Esophagus squamous epithelium (tissue), 5 donors: ENCODE measurements at regions not wholly inside any gene's neighbourhood (a gene's known extent, or its start where the extent isn't known, plus 50 kb on each side); places are given as distances from the start of the nearest gene placed in this dataset.

Source experiments
- DNase-seq: peaks from one replicate; lab custom pipeline; 2025; lab: John Stamatoyannopoulos, UW
- H3K27ac ChIP-seq, 4 donors: fragments of 200-600 bp; sonication (generic); one replicate each; pipeline ENCODE4 v1.5.1; 2016 to 2019; ENCODE audit warnings: mild to moderate bottlenecking in 1 of 4
- H3K27me3 ChIP-seq, 4 donors: fragments of 200-600 bp; sonication (generic); 1 replicate in 3 of 4; 2 replicates in 1 of 4; pipeline versions ENCODE4 v1.5.1 to v1.6.0; 2017 to 2021; ENCODE audit warnings: antibody characterized with exemption in 1 of 4
- H3K36me3 ChIP-seq, 3 donors: fragments of 200-600 bp; sonication (generic); one replicate each; pipeline ENCODE4 v1.5.1; 2016 to 2019
- H3K4me1 ChIP-seq, 3 donors: fragments of 200-600 bp; sonication (generic); one replicate each; pipeline ENCODE4 v1.5.1; 2017 to 2019
- H3K4me3 ChIP-seq, 4 donors: fragments of 200-600 bp; sonication (generic); 1 replicate in 3 of 4; 2 replicates in 1 of 4; pipeline ENCODE4 v1.5.1; 2016 to 2019; ENCODE audit warnings: mild to moderate bottlenecking in 2 of 4, moderate library complexity in 1 of 4
- H3K9me3 ChIP-seq, 3 donors: fragments of 200-600 bp; sonication (generic); one replicate each; pipeline ENCODE4 v1.5.1; 2016 to 2019
- POLR2A ChIP-seq, 4 donors: fragments of 450-650 bp; IDR thresholded peaks; one replicate each; pipeline ENCODE4 v1.6.1; 2017; ENCODE audit warnings: antibody characterized with exemption in 4 of 4, mild to moderate bottlenecking in 4 of 4, moderate library complexity in 3 of 4
- WGBS, 2 donors: methylation state at CpG; one replicate each; pipeline ENCODE4 v1.1.5; 2018; 5-methylcytosine and 5-hydroxymethylcytosine counted together
- intact Hi-C: fragments of 100-400 bp; cut with DNase I; formaldehyde crosslinking; loops from one replicate; pipeline ENCODE4 v1.15.0; 2022
- TF ChIP-seq, protein P1 (sequence below), 6 experiments: fragments of 450-650 bp in 4 of 6; fragments of 200-600 bp in 2 of 6; sonication (generic) in 2 of 6; IDR thresholded peaks; one replicate each; pipeline ENCODE4 v1.5.1; 2016 to 2019; ENCODE audit warnings: antibody characterized with exemption in 6 of 6, mild to moderate bottlenecking in 4 of 6, moderate library complexity in 4 of 6
- donor health status: DM: yes; HTN: yes; CAD: no.

DNA sequence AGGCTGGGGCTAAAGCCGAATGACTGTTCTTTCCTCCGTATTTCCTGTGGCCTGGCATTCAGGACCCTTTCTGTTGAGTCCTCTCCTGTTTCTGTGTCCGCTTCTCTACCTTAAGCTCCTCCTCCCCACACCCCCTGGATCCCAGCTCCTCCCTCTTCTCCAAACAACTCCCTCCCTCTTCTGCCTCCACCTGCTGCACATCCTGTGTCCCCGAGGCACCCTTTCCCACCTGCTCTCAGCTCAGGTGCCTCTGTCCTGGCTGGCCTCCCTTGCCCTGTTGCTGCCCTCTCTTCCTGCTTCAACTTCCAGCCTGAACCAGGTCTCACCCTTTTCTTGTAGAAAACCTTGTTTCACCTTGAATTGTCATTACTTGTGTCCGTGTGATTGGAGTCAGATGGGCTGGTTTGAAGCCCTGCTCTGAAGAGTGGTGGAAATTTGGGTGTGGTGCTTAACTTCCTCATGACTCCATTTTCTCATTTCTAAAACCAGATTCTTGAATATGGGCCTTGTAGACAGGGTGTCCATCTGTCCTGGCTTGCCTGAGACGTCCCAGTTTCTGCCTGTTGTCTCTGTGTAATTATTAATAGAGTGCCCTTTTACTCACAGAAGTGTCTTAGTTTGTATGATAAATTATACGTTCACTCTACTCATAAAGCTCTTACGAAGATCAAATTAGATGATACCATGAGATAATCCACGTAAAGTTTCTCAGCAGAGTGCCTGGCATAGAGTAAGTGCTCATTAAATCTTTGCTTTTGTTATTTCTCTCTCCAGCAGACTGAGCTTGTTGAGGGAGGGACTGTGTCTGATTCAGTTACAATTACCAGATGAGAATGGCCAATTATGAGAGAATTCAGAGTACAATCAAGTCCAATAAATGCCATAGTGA, 58.9 kb upstream of the TRABD2B start:
- DNase-seq = no peak
- H3K27me3 ChIP-seq = peaks cover 0 to 40% (median 0%) of the 10 kb centered on the region in 4 donors
- TF ChIP-seq, protein P1, sequence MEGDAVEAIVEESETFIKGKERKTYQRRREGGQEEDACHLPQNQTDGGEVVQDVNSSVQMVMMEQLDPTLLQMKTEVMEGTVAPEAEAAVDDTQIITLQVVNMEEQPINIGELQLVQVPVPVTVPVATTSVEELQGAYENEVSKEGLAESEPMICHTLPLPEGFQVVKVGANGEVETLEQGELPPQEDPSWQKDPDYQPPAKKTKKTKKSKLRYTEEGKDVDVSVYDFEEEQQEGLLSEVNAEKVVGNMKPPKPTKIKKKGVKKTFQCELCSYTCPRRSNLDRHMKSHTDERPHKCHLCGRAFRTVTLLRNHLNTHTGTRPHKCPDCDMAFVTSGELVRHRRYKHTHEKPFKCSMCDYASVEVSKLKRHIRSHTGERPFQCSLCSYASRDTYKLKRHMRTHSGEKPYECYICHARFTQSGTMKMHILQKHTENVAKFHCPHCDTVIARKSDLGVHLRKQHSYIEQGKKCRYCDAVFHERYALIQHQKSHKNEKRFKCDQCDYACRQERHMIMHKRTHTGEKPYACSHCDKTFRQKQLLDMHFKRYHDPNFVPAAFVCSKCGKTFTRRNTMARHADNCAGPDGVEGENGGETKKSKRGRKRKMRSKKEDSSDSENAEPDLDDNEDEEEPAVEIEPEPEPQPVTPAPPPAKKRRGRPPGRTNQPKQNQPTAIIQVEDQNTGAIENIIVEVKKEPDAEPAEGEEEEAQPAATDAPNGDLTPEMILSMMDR (IDR thresholded peaks at IDR 0.05) = no peak
- TF ChIP-seq POLR2A (IDR thresholded peaks at IDR 0.05) = no peak
- no peak overlapping the region for H3K4me3 ChIP-seq
- H3K9me3 ChIP-seq = no peaks in the 10 kb centered on the region
- no peak overlapping the region for H3K27ac ChIP-seq
- H3K36me3 ChIP-seq = no peaks in the 10 kb centered on the region
- peaks cover 4 to 20% (median 8%) of the 10 kb centered on the region in 3 donors for H3K4me1 ChIP-seq
- intact Hi-C loops = no loop called here
- 68 to 71% methylated on average over 9 of the region's 9 CpGs for WGBS, 2 donors

DNA sequence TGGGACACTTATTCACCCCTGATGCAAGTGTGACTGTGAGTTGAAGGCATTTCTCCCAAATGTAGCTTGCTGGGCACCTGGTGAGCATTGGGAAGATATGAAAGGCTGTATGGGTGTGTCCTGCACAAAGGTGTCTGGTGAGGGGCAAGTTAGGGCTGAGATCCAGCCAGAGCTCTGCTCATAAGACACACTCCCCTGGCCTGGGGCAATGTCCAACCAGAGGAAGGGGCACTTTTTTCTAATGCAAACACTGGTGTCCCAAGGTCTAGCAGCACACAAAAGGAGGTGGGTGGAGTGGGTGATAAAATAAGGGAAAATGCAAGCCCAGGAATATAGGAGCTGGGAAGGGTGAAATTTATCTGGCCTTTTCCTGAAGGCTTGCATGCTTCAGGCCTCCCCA, 57.0 kb upstream of the TRABD2B start:
- Histone ChIP-seq H3K36me3 (no peaks in the 10 kb centered on the region), H3K4me3 (no peak overlapping the region), H3K9me3 (no peaks in the 10 kb centered on the region), H3K27me3 (peaks cover 0 to 24% (median 0%) of the 10 kb centered on the region in 4 donors), H3K27ac (no peak overlapping the region), H3K4me1 (peaks cover 4 to 22% (median 8%) of the 10 kb centered on the region in 3 donors)
- no peak for DNase-seq
- no peak for TF ChIP-seq POLR2A (IDR thresholded peaks at IDR 0.05)
- TF ChIP-seq, protein P1 (IDR thresholded peaks at IDR 0.05) = no peak
- intact Hi-C loops = no loop called here

DNA sequence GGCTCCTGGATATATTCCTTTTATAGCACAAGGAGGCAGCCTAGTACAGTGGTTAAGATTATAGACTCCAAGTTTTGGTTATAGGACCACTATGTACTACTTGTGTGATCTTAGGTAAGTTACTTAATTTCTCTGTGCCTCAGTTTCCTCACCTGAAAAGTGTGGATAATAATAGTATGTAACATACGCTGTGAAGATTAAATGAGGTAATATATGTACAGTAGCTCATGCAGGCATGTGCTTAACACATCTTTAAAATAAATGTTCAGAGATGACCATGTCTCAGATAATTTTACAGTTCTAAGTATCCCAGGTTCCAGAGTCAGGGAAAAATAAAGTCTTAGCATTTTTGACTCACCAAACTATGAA, 55.7 kb upstream of the TRABD2B start:
- Histone ChIP-seq H3K4me1 (peaks cover 4 to 25% (median 8%) of the 10 kb centered on the region in 3 donors), H3K9me3 (no peaks in the 10 kb centered on the region), H3K27ac (peak overlapping the region in 1 of 4 donors; percentile 17), H3K4me3 (no peak overlapping the region), H3K27me3 (peaks cover 0 to 20% (median 0%) of the 10 kb centered on the region in 4 donors), H3K36me3 (no peaks in the 10 kb centered on the region)
- intact Hi-C loops = no loop called here
- TF ChIP-seq, protein P1 (IDR thresholded peaks at IDR 0.05) = no peak
- no peak for TF ChIP-seq POLR2A (IDR thresholded peaks at IDR 0.05)
- no peak for DNase-seq
- WGBS, 2 donors = 80 to 81% methylated on average over 1 of the region's 1 CpG

DNA sequence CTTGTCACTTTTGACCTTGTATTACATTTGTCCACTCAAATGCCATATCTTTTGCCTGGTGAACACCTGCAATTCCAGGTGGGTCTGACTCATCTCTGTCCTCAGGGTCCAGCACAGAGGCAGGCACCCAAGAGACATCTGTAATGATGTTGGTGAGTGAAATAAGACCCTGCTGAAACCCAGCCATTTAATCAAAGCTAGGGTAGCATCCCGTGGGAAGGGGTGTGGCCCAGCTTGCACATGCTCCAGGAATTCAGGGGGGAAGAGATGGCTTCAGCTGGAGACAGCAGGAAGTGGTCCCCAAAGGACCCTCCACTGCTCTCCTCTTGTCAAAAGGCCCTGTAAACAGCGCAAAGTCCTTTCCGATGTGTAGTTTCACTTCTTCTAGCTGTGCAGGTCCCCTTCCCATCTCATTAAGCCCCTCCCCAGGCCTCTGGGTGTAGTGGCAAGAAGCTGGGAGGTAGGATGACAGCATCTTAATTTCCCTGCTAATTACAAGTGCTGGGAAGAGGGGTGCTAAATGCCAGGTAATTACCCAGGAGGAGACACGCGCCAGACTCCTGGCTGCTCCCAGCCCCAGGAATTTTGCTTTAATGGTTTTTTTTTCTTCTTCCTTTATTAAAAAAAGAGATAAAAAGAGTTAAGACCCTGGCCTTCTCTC, 54.4 kb upstream of the TRABD2B start:
- no peaks in the 10 kb centered on the region for H3K9me3 ChIP-seq
- intact Hi-C loops = no loop called here
- no peak overlapping the region for H3K27ac ChIP-seq
- H3K36me3 ChIP-seq = no peaks in the 10 kb centered on the region
- peaks cover 4 to 25% (median 8%) of the 10 kb centered on the region in 3 donors for H3K4me1 ChIP-seq
- 66 to 77% methylated on average over 2 to 5 of the region's 5 CpGs for WGBS, 2 donors
- peaks cover 0 to 17% (median 0%) of the 10 kb centered on the region in 4 donors for H3K27me3 ChIP-seq
- no peak for DNase-seq
- TF ChIP-seq, protein P1 (IDR thresholded peaks at IDR 0.05) = no peak
- no peak for TF ChIP-seq POLR2A (IDR thresholded peaks at IDR 0.05)
- no peak overlapping the region for H3K4me3 ChIP-seq
